Kidney epithelial cell (primary cell): ENCODE measurements at regions not wholly inside any gene's neighbourhood (a gene's known extent, or its start where the extent isn't known, plus 50 kb on each side); places are given as distances from the start of the nearest gene placed in this dataset.

Source experiments
- DNase-seq: peaks from one replicate; pipeline ENCODE4 v3.0.0-alpha.2; 2010; ENCODE audit warnings: low read depth
- H3K27me3 ChIP-seq: 2 replicates; pipeline ENCODE4 v1.6.0; 2011; ENCODE audit warnings: low read length; ENCODE audit not compliant: control insufficient read depth, insufficient read depth
- H3K36me3 ChIP-seq: 2 replicates; pipeline ENCODE4 v1.5.1; 2011; ENCODE audit warnings: low read length; ENCODE audit not compliant: control insufficient read depth, insufficient read depth
- H3K4me3 ChIP-seq: 2 replicates; pipeline ENCODE4 v1.5.1; 2011; ENCODE audit warnings: low read depth, mild to moderate bottlenecking, control low read depth, low read length
- CTCF ChIP-seq: IDR thresholded peaks from 2 replicates; pipeline ENCODE4 v1.5.1; 2011; ENCODE audit warnings: mild to moderate bottlenecking, moderate library complexity, low read length, control low read depth, inconsistent platforms; ENCODE audit not compliant: insufficient read depth, poor library complexity, severe bottlenecking

- Histone ChIP-seq H3K27me3 (no peaks in the 10 kb centered on the region), H3K36me3 (no peaks in the 10 kb centered on the region), H3K4me3 (no peak overlapping the region)
- no peak for TF ChIP-seq CTCF
- no peak for DNase-seq
Measured at GRCh38 chr6:147054871-147055270, 149.3 kb upstream of the STXBP5 start.

- DNase-seq, result no peak
- no peak for TF ChIP-seq CTCF
- no peaks in the 10 kb centered on the region for H3K27me3 ChIP-seq
- no peak overlapping the region for H3K4me3 ChIP-seq
- no peaks in the 10 kb centered on the region for H3K36me3 ChIP-seq
Measured at GRCh38 chr6:147055821-147056392, 148.3 kb upstream of the STXBP5 start.

GRCh38 chr6:147057188-147057587 is 147.0 kb upstream of the STXBP5 start:
- Histone ChIP-seq H3K27me3 (no peaks in the 10 kb centered on the region), H3K4me3 (no peak overlapping the region), H3K36me3 (no peaks in the 10 kb centered on the region)
- TF ChIP-seq CTCF, result no peak
- no peak for DNase-seq

GRCh38 chr6:147057705-147058342 is 146.4 kb upstream of the STXBP5 start:
- no peak for TF ChIP-seq CTCF
- Histone ChIP-seq H3K27me3 (no peaks in the 10 kb centered on the region), H3K36me3 (no peaks in the 10 kb centered on the region), H3K4me3 (no peak overlapping the region)
- no peak for DNase-seq

GRCh38 chr6:147058786-147059385 is 145.3 kb upstream of the STXBP5 start:
- TF ChIP-seq CTCF, result no peak
- no peak for DNase-seq
- Histone ChIP-seq H3K4me3 (no peak overlapping the region), H3K27me3 (no peaks in the 10 kb centered on the region), H3K36me3 (no peaks in the 10 kb centered on the region)
